SK-N-SH (cell line): ENCODE measurements at regions not wholly inside any gene's neighbourhood (a gene's known extent, or its start where the extent isn't known, plus 50 kb on each side); places are given as distances from the start of the nearest gene placed in this dataset.

Experiments used
- CTCF ChIA-PET: fragments of 300-600, 350-600 bp; formaldehyde crosslinking; extraction: SDS; loops from one replicate; lab custom pipeline; 2021; lab: Yijun Ruan, JAX
- POLR2A ChIA-PET: fragments of 350-600 bp; sonication (Branson Sonifier 250); formaldehyde crosslinking; extraction: SDS; loops from one replicate; lab custom pipeline; 2020; ENCODE audit warnings: antibody characterized with exemption, inconsistent platforms; lab: Yijun Ruan, JAX
- DNase-seq: peaks from one replicate; pipeline ENCODE4 v3.0.0; 2012
- H2AFZ ChIP-seq: fragments of 200-600 bp; sonication (generic); 2 replicates; pipeline ENCODE4 v1.8.1; 2016; ENCODE audit warnings: antibody characterized with exemption, mild to moderate bottlenecking, low read depth
- H3F3A ChIP-seq: fragments of 200-600 bp; sonication (generic); replicated peaks from 2 replicates; pipeline ENCODE3; 2016; ENCODE audit warnings: antibody characterized with exemption, mild to moderate bottlenecking; ENCODE audit not compliant: insufficient read depth
- H3K27ac ChIP-seq, 2 experiments: fragments of 200-500 bp in 1 of 2; fragments of 200-600 bp in 1 of 2; sonication (Bioruptor generic) in 1 of 2; sonication (generic), shearing (Covaris generic) in 1 of 2; 2 replicates each; pipeline versions ENCODE4 v1.5.1 to v1.6.1; 2014 to 2016; ENCODE audit warnings: low read depth in 2 of 2, inconsistent platforms in 1 of 2, low read length in 1 of 2, mild to moderate bottlenecking in 1 of 2, mixed read lengths in 1 of 2
- H3K27me3 ChIP-seq: fragments of 200-600 bp; sonication (generic), shearing (Covaris generic); 2 replicates; pipeline ENCODE4 v1.6.1; 2016; ENCODE audit warnings: mixed run types; ENCODE audit not compliant: insufficient read depth
- H3K36me3 ChIP-seq, 2 experiments: fragments of 200-500 bp in 1 of 2; fragments of 200-600 bp in 1 of 2; sonication (Bioruptor generic) in 1 of 2; sonication (generic) in 1 of 2; replicated peaks in 1 of 2; 2 replicates each; pipeline versions ENCODE3 to v1.5.1; 2014 to 2016; ENCODE audit warnings: low read length in 1 of 2, mild to moderate bottlenecking in 1 of 2; ENCODE audit not compliant: insufficient read depth in 2 of 2, control insufficient read depth in 1 of 2
- H3K4me1 ChIP-seq, 2 experiments: fragments of 200-500 bp in 1 of 2; fragments of 200-600 bp in 1 of 2; sonication (Bioruptor generic) in 1 of 2; sonication (generic), shearing (Covaris generic) in 1 of 2; 2 replicates each; pipeline versions ENCODE4 v1.5.1 to v1.6.1; 2014 to 2016; ENCODE audit warnings: low read depth in 1 of 2, low read length in 1 of 2, mixed run types in 1 of 2; ENCODE audit not compliant: insufficient read depth in 2 of 2, control insufficient read depth in 1 of 2
- H3K4me2 ChIP-seq: fragments of 200-600 bp; sonication (generic), shearing (Covaris generic); 2 replicates; pipeline ENCODE4 v1.6.1; 2017; ENCODE audit warnings: mixed run types
- H3K4me3 ChIP-seq, 2 experiments: fragments of 200-500 bp in 1 of 2; fragments of 200-600 bp in 1 of 2; sonication (Bioruptor generic) in 1 of 2; sonication (generic), shearing (Covaris generic) in 1 of 2; 2 replicates each; pipeline versions ENCODE4 v1.5.1 to v1.8.1; 2014 to 2016; ENCODE audit warnings: low read depth in 2 of 2, inconsistent platforms in 1 of 2, low read length in 1 of 2, mild to moderate bottlenecking in 1 of 2, mixed read lengths in 1 of 2, moderate library complexity in 1 of 2
- H3K79me2 ChIP-seq: fragments of 200-600 bp; sonication (generic); 2 replicates; pipeline ENCODE4 v1.8.1; 2017; ENCODE audit warnings: mild to moderate bottlenecking; ENCODE audit not compliant: insufficient read depth
- H3K9ac ChIP-seq: fragments of 200-600 bp; sonication (generic); 2 replicates; pipeline ENCODE4 v1.6.1; 2017; ENCODE audit warnings: mixed run types
- H3K9me2 ChIP-seq: fragments of 200-600 bp; sonication (generic); 2 replicates; pipeline ENCODE4 v1.6.1; 2017; ENCODE audit warnings: mixed run types
- H3K9me3 ChIP-seq: fragments of 200-600 bp; sonication (generic); 2 replicates; pipeline ENCODE4 v1.6.1; 2017; ENCODE audit warnings: mixed run types, mild to moderate bottlenecking, moderate library complexity
- H4K20me1 ChIP-seq: fragments of 200-600 bp; sonication (generic); 2 replicates; pipeline ENCODE4 v1.6.1; 2017; ENCODE audit warnings: mild to moderate bottlenecking, mixed run types; ENCODE audit not compliant: insufficient read depth
- ELF1 ChIP-seq: IDR thresholded peaks from 2 replicates; pipeline ENCODE4 v1.4.0; 2012
- EP300 ChIP-seq, 2 experiments: IDR thresholded peaks; 2 replicates each; pipeline versions ENCODE4 v1.4.0 to v1.6.1; 2012; ENCODE audit warnings: borderline replicate concordance in 1 of 2, low read depth in 1 of 2, low read length in 1 of 2
- FOSL2 ChIP-seq: IDR thresholded peaks from 2 replicates; pipeline ENCODE4 v1.4.0; 2012; ENCODE audit warnings: low read depth, mild to moderate bottlenecking, moderate library complexity, borderline replicate concordance
- IRF3 ChIP-seq: fragments of 150-350 bp; IDR thresholded peaks from 2 replicates; pipeline ENCODE4 v1.6.1; 2016; ENCODE audit warnings: mild to moderate bottlenecking, low read depth, low read length
- NRF1 ChIP-seq: IDR thresholded peaks from 2 replicates; pipeline ENCODE4 v1.6.1; 2012; ENCODE audit warnings: low read depth, mild to moderate bottlenecking, low read length
- REST ChIP-seq: IDR thresholded peaks from 2 replicates; pipeline ENCODE4 v1.6.1; 2012; ENCODE audit warnings: mild to moderate bottlenecking, low read depth, low read length, moderate library complexity
- TAF1 ChIP-seq: IDR thresholded peaks from 2 replicates; pipeline ENCODE4 v1.6.1; 2012; ENCODE audit warnings: low read depth, mild to moderate bottlenecking, low read length, moderate library complexity, borderline replicate concordance
- ZBTB33 ChIP-seq: IDR thresholded peaks from 2 replicates; pipeline ENCODE4 v1.4.0; 2012; ENCODE audit warnings: low read depth, borderline replicate concordance
- WGBS: methylation state at CpG from one replicate; pipeline ENCODE4 v1.1.6; 2017; ENCODE audit warnings: low lambda C conversion rate; 5-methylcytosine and 5-hydroxymethylcytosine counted together
- TF ChIP-seq, protein P1 (sequence below): IDR thresholded peaks from 2 replicates; pipeline ENCODE4 v1.4.0; 2012; ENCODE audit warnings: low read depth
- TF ChIP-seq, protein P2 (sequence below): fragments of 200-600 bp; sonication (generic); IDR thresholded peaks from 2 replicates; pipeline ENCODE4 v1.6.1; 2017; ENCODE audit warnings: antibody characterized with exemption, mild to moderate bottlenecking, moderate library complexity

DNA sequence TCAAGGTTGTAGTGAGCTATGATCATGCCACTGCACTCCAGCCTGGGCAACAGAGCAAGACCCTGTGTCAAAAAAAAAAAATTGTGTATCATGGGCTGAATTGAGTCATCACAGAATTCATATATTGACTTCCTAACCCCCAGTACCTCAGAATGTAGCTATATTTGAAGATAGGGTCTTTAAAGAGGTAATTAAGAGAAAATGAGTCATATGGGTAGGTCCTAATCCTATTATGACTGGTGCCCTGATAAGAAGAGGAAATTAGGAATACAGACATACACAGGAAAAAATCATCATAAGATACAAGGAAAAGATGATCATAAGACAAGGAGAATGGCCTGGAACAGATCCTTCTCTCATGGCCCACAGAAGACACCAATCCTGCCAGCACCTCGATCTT is 466.4 kb upstream of the ACVR2A start:
- Histone ChIP-seq H3K27ac (no peak overlapping the region), H4K20me1 (no peaks in the 10 kb centered on the region), H3F3A (no peaks in the 10 kb centered on the region), H3K36me3 (no peaks in the 10 kb centered on the region), H3K4me2 (no peak overlapping the region), H3K9me2 (no peaks in the 10 kb centered on the region), H3K4me3 (no peak overlapping the region), H3K27me3 (no peaks in the 10 kb centered on the region), H2AFZ (no peak overlapping the region), H3K9ac (no peak overlapping the region), H3K79me2 (no peaks in the 10 kb centered on the region), H3K9me3 (no peaks in the 10 kb centered on the region), H3K4me1 (peaks cover 0 to 4% of the 10 kb centered on the region in 2 experiments; a peak in 2 of 4 replicates)
- no peak for TF ChIP-seq ELF1
- TF ChIP-seq TAF1, result no peak
- TF ChIP-seq, protein P1, sequence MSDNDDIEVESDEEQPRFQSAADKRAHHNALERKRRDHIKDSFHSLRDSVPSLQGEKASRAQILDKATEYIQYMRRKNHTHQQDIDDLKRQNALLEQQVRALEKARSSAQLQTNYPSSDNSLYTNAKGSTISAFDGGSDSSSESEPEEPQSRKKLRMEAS, result no peak
- TF ChIP-seq IRF3, result no peak
- no peak for TF ChIP-seq FOSL2
- TF ChIP-seq NRF1, result no peak
- TF ChIP-seq, protein P2, sequence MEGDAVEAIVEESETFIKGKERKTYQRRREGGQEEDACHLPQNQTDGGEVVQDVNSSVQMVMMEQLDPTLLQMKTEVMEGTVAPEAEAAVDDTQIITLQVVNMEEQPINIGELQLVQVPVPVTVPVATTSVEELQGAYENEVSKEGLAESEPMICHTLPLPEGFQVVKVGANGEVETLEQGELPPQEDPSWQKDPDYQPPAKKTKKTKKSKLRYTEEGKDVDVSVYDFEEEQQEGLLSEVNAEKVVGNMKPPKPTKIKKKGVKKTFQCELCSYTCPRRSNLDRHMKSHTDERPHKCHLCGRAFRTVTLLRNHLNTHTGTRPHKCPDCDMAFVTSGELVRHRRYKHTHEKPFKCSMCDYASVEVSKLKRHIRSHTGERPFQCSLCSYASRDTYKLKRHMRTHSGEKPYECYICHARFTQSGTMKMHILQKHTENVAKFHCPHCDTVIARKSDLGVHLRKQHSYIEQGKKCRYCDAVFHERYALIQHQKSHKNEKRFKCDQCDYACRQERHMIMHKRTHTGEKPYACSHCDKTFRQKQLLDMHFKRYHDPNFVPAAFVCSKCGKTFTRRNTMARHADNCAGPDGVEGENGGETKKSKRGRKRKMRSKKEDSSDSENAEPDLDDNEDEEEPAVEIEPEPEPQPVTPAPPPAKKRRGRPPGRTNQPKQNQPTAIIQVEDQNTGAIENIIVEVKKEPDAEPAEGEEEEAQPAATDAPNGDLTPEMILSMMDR, result no peak
- no peak for TF ChIP-seq ZBTB33
- no peak for TF ChIP-seq EP300 (IDR thresholded peaks at IDR 0.05; ENCODE audit: borderline replicate concordance in 1 of 2, low read depth in 1 of 2, low read length in 1 of 2)
- no peak for TF ChIP-seq REST
- WGBS, result 0% methylated on average over 1 of the region's 1 CpG
- ChIA-PET CTCF (no interaction called here), POLR2A (no interaction called here)
- DNase-seq, result no peak
